ENCODE measurements at regions not wholly inside any gene's neighbourhood (a gene's known extent, or its start where the extent isn't known, plus 50 kb on each side); places are given as distances from the start of the nearest gene placed in this dataset.

- H3K36me3 ChIP-seq (ENCODE audit: insufficient read depth, low read length): no peaks in the 10 kb centered on the region
- H3K4me3 ChIP-seq (ENCODE audit: low read depth, low read length, poor library complexity, severe bottlenecking): no peak overlapping the region
- DNase-seq (ENCODE audit: low spot score): no peak
- no peak overlapping the region for H3K27ac ChIP-seq (ENCODE audit: low read depth, low read length, poor library complexity, severe bottlenecking)
- no peaks in the 10 kb centered on the region for H4K20me1 ChIP-seq (ENCODE audit: insufficient read depth, low read length)
- ChIA-PET POLR2A (no interaction called here), CTCF (ENCODE audit: unreplicated experiment) (no interaction called here)
- no TSS peak for BruUV-seq (replicated peaks)
- H3K4me2 ChIP-seq (ENCODE audit: low read length): no peak overlapping the region
- no peaks in the 10 kb centered on the region for H3K4me1 ChIP-seq (ENCODE audit: insufficient read depth, low read length, poor library complexity, severe bottlenecking)
- H3K79me2 ChIP-seq (ENCODE audit: insufficient read depth, low read depth, low read length): no peaks in the 10 kb centered on the region
- H3K9me2 ChIP-seq (ENCODE audit: insufficient read depth, low read length): no peaks in the 10 kb centered on the region
- H2AFZ ChIP-seq (ENCODE audit: low read length): no peak overlapping the region
- intact Hi-C loops (cut with micrococcal nuclease; ENCODE audit: unreplicated experiment): no loop called here
- no peak for TF ChIP-seq EZH2phosphoT487 (IDR thresholded peaks at IDR 0.05; ENCODE audit: borderline replicate concordance, low read depth, low read length)
- H3K9me3 ChIP-seq (ENCODE audit: low read length): no peaks in the 10 kb centered on the region
Measured at GRCh38 chr1:195550071-195550862, 1058.0 kb downstream of the KCNT2 start.

DNA sequence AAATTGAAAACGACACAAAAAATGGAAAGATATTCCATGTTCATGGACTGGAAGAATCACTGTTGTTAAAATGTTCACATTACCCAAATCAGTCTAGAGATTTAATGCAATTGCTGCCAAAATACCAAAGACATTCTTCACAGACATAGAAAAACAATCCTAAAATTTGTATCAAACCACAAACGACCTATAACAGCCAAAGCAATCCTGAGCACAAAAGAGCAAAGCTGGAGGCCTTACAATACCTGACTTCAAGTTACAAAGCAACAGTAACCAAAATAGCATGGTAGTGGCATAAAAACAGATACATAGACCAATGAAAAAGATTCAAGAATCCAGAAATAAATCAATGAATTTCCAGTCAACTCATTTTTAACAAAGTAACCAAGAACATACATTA, 1077.3 kb downstream of the KCNT2 start:
- Histone ChIP-seq H3K4me3 (ENCODE audit: low read depth, low read length, poor library complexity, severe bottlenecking) (no peak overlapping the region), H2AFZ (ENCODE audit: low read length) (no peak overlapping the region), H3K36me3 (ENCODE audit: insufficient read depth, low read length) (no peaks in the 10 kb centered on the region), H3K9me3 (ENCODE audit: low read length) (no peaks in the 10 kb centered on the region), H3K4me2 (ENCODE audit: low read length) (no peak overlapping the region), H3K4me1 (ENCODE audit: insufficient read depth, low read length, poor library complexity, severe bottlenecking) (no peaks in the 10 kb centered on the region), H3K27ac (ENCODE audit: low read depth, low read length, poor library complexity, severe bottlenecking) (no peak overlapping the region), H3K79me2 (ENCODE audit: insufficient read depth, low read depth, low read length) (no peaks in the 10 kb centered on the region), H4K20me1 (ENCODE audit: insufficient read depth, low read length) (no peaks in the 10 kb centered on the region), H3K9me2 (ENCODE audit: insufficient read depth, low read length) (no peaks in the 10 kb centered on the region)
- intact Hi-C loops (cut with micrococcal nuclease; ENCODE audit: unreplicated experiment): no loop called here
- ChIA-PET CTCF (ENCODE audit: unreplicated experiment) (no interaction called here), POLR2A (no interaction called here)
- no peak for DNase-seq (ENCODE audit: low spot score)
- TF ChIP-seq EZH2phosphoT487 (IDR thresholded peaks at IDR 0.05; ENCODE audit: borderline replicate concordance, low read depth, low read length) (no peak), CTCF (conservative IDR thresholded peaks at IDR 0.05; ENCODE audit: low read length) (no peak)
- no TSS peak for BruUV-seq (replicated peaks)

GRCh38 chr1:195529881-195530280, 1078.4 kb downstream of the KCNT2 start:
- Histone ChIP-seq H4K20me1 (ENCODE audit: insufficient read depth, low read length) (no peaks in the 10 kb centered on the region), H3K9me2 (ENCODE audit: insufficient read depth, low read length) (no peaks in the 10 kb centered on the region), H3K4me2 (ENCODE audit: low read length) (no peak overlapping the region), H3K9me3 (ENCODE audit: low read length) (no peaks in the 10 kb centered on the region), H2AFZ (ENCODE audit: low read length) (no peak overlapping the region), H3K4me3 (ENCODE audit: low read depth, low read length, poor library complexity, severe bottlenecking) (no peak overlapping the region), H3K79me2 (ENCODE audit: insufficient read depth, low read depth, low read length) (no peaks in the 10 kb centered on the region), H3K4me1 (ENCODE audit: insufficient read depth, low read length, poor library complexity, severe bottlenecking) (no peaks in the 10 kb centered on the region), H3K27ac (ENCODE audit: low read depth, low read length, poor library complexity, severe bottlenecking) (no peak overlapping the region), H3K36me3 (ENCODE audit: insufficient read depth, low read length) (no peaks in the 10 kb centered on the region)
- no peak for TF ChIP-seq CTCF (conservative IDR thresholded peaks at IDR 0.05; ENCODE audit: low read length)
- no peak for TF ChIP-seq EZH2phosphoT487 (IDR thresholded peaks at IDR 0.05; ENCODE audit: borderline replicate concordance, low read depth, low read length)
- ChIA-PET CTCF (ENCODE audit: unreplicated experiment) (no interaction called here), POLR2A (no interaction called here)
- no TSS peak for BruUV-seq (replicated peaks)
- intact Hi-C loops (cut with micrococcal nuclease; ENCODE audit: unreplicated experiment): no loop called here
- DNase-seq (ENCODE audit: low spot score): no peak
